ENCODE measurements at regions not wholly inside any gene's neighbourhood (a gene's known extent, or its start where the extent isn't known, plus 50 kb on each side); places are given as distances from the start of the nearest gene placed in this dataset.

GRCh38 chr9:79201636-79202035 lies 370.1 kb upstream of the TLE4 start:
- no peak for DNase-seq (ENCODE audit: low read depth)
- no peaks in the 10 kb centered on the region for H3K36me3 ChIP-seq (ENCODE audit: control insufficient read depth, insufficient read depth, low read length)
- TF ChIP-seq CTCF (IDR thresholded peaks at IDR 0.05; ENCODE audit: insufficient read depth, low read length, poor library complexity, severe bottlenecking), result no peak
- no peaks in the 10 kb centered on the region for H3K27me3 ChIP-seq (ENCODE audit: control insufficient read depth, insufficient read depth, low read length)
- no peak overlapping the region for H3K4me3 ChIP-seq (ENCODE audit: low read depth, low read length)

GRCh38 chr9:79208791-79209396 lies 362.9 kb upstream of the TLE4 start:
- no peaks in the 10 kb centered on the region for H3K27me3 ChIP-seq (ENCODE audit: control insufficient read depth, insufficient read depth, low read length)
- H3K36me3 ChIP-seq (ENCODE audit: control insufficient read depth, insufficient read depth, low read length), result no peaks in the 10 kb centered on the region
- H3K4me3 ChIP-seq (ENCODE audit: low read depth, low read length), result no peak overlapping the region
- no peak for TF ChIP-seq CTCF (IDR thresholded peaks at IDR 0.05; ENCODE audit: insufficient read depth, low read length, poor library complexity, severe bottlenecking)
- DNase-seq (ENCODE audit: low read depth), result no peak

- Histone ChIP-seq H3K27me3 (ENCODE audit: control insufficient read depth, insufficient read depth, low read length) (no peaks in the 10 kb centered on the region), H3K4me3 (ENCODE audit: low read depth, low read length) (no peak overlapping the region), H3K36me3 (ENCODE audit: control insufficient read depth, insufficient read depth, low read length) (no peaks in the 10 kb centered on the region)
- TF ChIP-seq CTCF (IDR thresholded peaks at IDR 0.05; ENCODE audit: insufficient read depth, low read length, poor library complexity, severe bottlenecking), result no peak
- DNase-seq (ENCODE audit: low read depth), result no peak
Observed at GRCh38 chr9:79210541-79211243, 361.1 kb upstream of the TLE4 start.

- DNase-seq (ENCODE audit: low read depth), result no peak
Observed at GRCh38 chr9:79213417-79214125, 358.2 kb upstream of the TLE4 start.

GRCh38 chr9:79215821-79216220 lies 355.9 kb upstream of the TLE4 start:
- no peak for DNase-seq (ENCODE audit: low read depth)
- no peak for TF ChIP-seq CTCF (IDR thresholded peaks at IDR 0.05; ENCODE audit: insufficient read depth, low read length, poor library complexity, severe bottlenecking)
- H3K36me3 ChIP-seq (ENCODE audit: control insufficient read depth, insufficient read depth, low read length), result no peaks in the 10 kb centered on the region
- H3K4me3 ChIP-seq (ENCODE audit: low read depth, low read length), result no peak overlapping the region
- no peaks in the 10 kb centered on the region for H3K27me3 ChIP-seq (ENCODE audit: control insufficient read depth, insufficient read depth, low read length)

More at GRCh38 chr9:79213417-79214125, 358.2 kb upstream of the TLE4 start:
- Histone ChIP-seq H3K27me3 (ENCODE audit: control insufficient read depth, insufficient read depth, low read length) (no peaks in the 10 kb centered on the region), H3K36me3 (ENCODE audit: control insufficient read depth, insufficient read depth, low read length) (no peaks in the 10 kb centered on the region), H3K4me3 (ENCODE audit: low read depth, low read length) (no peak overlapping the region)
- TF ChIP-seq CTCF (IDR thresholded peaks at IDR 0.05; ENCODE audit: insufficient read depth, low read length, poor library complexity, severe bottlenecking), result no peak
